ENCODE measurements at regions not wholly inside any gene's neighbourhood (a gene's known extent, or its start where the extent isn't known, plus 50 kb on each side); places are given as distances from the start of the nearest gene placed in this dataset.
"Not testable (repeated sequence)": the region's sequence is repeated elsewhere in the genome, so short reads cannot be mapped to it uniquely, and the experiment has no call there.

DNA sequence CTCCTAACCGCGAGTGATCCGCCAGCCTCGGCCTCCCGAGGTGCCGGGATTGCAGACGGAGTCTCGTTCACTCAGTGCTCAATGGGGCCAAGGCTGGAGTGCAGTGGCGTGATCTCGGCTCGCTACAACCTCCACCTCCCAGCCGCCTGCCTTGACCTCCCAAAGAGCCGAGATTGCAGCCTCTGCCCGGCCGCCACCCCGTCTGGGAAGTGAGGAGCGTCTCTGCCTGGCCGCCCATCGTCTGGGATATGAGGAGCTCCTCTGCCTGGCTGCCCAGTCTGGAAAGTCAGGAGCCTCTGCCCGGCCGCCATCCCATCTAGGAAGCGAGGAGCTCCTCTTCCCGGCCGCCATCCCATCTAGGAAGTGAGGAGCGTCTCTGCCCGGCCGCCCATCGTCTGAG, 58.8 kb upstream of the ANKRD30BL start:
- FAIRE-seq, result not testable (repeated sequence)

GRCh38 chr2:132221886-132222285, 60.1 kb upstream of the ANKRD30BL start:
- not testable (repeated sequence) for DNase-seq (ENCODE audit: insufficient read length, low spot score); FAIRE-seq

More for the DNA sequence above, 58.8 kb upstream of the ANKRD30BL start:
- DNase-seq (ENCODE audit: insufficient read length, low spot score), result not testable (repeated sequence)

- DNase-seq (ENCODE audit: insufficient read length, low spot score) (no peak), FAIRE-seq (no peak)
- TF ChIP-seq POLR2A (IDR thresholded peaks at IDR 0.05; ENCODE audit: low read depth, low read length), result no peak
These were observed 90.6 kb upstream of the ANKRD30BL start for GRCh38 chr2:132252191-132252893.

GRCh38 chr2:132252894-132253264, 91.1 kb upstream of the ANKRD30BL start:
- no peak for TF ChIP-seq POLR2A (IDR thresholded peaks at IDR 0.05; ENCODE audit: low read depth, low read length)
- no peak for DNase-seq (ENCODE audit: insufficient read length, low spot score)
- FAIRE-seq, result no peak

GRCh38 chr2:132253496-132254305, 91.9 kb upstream of the ANKRD30BL start:
- no peak for TF ChIP-seq POLR2A (IDR thresholded peaks at IDR 0.05; ENCODE audit: low read depth, low read length)
- no peak for FAIRE-seq
- DNase-seq (ENCODE audit: insufficient read length, low spot score), result no peak

DNA sequence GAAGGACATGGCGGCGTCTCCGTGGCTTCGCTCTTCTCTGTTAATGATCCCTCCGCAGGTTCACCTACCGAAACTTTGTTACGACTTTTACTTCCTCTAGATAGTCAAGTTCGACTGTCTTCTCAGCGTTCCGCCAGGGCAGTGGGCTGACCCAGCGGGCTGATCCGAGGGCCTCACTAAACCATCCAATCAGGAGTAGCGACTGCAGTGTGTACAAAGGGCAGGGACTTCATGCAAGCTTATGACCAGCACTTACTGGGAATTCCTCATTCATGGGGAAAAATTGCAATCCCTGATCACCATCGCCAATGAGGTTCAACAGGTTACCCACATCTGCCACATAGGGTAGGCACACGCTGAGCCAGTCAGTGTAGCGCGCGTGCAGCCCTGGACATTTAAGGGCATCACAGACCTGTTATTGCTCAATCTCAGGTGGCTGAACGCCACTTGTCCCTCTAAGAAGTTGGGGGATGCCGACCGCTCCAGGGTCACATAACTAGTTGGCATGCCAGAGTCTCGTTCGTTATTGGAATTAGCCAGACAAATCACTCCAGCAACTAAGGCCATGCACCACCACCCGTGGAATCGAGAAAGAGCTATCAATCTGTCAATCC, 92.7 kb upstream of the ANKRD30BL start:
- not testable (repeated sequence) for DNase-seq (ENCODE audit: insufficient read length, low spot score); FAIRE-seq

- FAIRE-seq (no peak), DNase-seq (ENCODE audit: insufficient read length, low spot score) (no peak)
- TF ChIP-seq POLR2A (IDR thresholded peaks at IDR 0.05; ENCODE audit: low read depth, low read length), result no peak
These were observed 94.0 kb upstream of the ANKRD30BL start for GRCh38 chr2:132255714-132256113.

- no peak for FAIRE-seq
These were observed 94.6 kb upstream of the ANKRD30BL start for GRCh38 chr2:132256251-132256902.

GRCh38 chr2:132256903-132257300, 95.2 kb upstream of the ANKRD30BL start:
- not testable (repeated sequence) for FAIRE-seq; DNase-seq (ENCODE audit: insufficient read length, low spot score)

More at GRCh38 chr2:132256251-132256902, 94.6 kb upstream of the ANKRD30BL start:
- DNase-seq (ENCODE audit: insufficient read length, low spot score), result no peak
- no peak for TF ChIP-seq POLR2A (IDR thresholded peaks at IDR 0.05; ENCODE audit: low read depth, low read length)

DNA sequence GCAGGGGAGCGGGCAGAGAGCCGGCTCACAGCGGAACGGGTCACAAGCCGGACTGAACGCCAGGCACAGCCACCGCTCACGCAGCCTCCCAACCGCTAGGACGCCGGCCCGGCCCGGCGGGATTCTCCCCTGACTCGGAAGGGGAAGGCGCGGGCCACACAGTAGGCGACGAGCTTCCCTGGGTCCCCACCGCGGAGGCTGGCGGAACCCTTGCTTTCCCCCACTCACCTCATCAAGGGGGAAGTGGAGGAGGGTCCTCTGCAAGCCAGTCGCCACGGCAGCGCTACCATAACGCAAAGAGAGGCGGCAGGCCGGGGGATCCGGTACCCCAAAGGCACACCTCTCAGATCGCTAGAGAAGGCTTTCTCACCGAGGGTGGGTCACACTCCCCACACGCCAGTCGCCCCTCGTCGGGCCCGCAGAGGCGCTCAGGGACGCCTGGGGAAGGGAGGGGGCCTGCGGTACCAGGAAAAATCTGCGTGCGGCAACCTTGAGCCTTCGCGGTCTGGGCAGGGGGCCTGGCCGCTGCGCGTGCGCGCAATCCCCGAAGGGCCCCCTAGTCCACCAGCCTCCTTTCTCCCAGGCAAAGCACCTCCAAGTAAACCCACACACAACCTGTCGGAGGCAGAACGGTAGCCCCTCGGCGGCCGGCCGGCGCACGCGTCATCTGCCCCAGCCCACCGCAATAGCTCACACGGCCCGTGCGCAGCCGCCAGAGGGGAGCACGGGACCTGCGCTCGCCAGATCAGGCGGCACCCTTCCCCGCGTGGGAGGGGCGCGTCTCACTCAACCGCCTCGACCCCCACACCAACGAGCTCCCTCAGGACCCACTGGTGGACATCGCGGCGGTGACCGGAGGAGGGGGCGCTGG, 95.8 kb upstream of the ANKRD30BL start:
- FAIRE-seq; DNase-seq (ENCODE audit: insufficient read length, low spot score): not testable (repeated sequence)

DNA sequence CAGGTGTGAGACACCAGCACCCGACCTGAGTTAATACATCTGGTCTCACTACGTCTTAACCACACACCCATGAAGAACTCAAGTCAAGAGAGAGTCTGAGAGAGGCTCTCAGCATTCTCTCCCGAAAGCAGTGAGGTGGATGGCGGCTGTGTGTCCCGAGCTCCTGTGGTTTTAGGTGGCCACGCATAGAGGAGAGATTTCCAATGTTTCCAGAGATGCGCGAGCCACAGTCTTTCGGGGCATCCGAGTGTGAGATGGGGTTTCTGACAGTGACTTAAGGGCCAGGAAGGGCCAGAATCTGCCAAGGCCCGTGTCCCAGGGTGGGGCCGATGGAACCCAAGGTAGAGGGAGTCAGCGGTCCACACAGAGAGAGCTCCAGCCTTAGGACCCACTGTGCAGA, 97.5 kb upstream of the ANKRD30BL start:
- not testable (repeated sequence) for FAIRE-seq; DNase-seq (ENCODE audit: insufficient read length, low spot score)

GRCh38 chr2:132265595-132265994, 103.8 kb upstream of the ANKRD30BL start:
- FAIRE-seq; DNase-seq (ENCODE audit: insufficient read length, low spot score): not testable (repeated sequence)

- no peak for FAIRE-seq
- no peak for DNase-seq (ENCODE audit: insufficient read length, low spot score)
- TF ChIP-seq POLR2A (IDR thresholded peaks at IDR 0.05; ENCODE audit: low read depth, low read length), result no peak
These were observed 105.3 kb upstream of the ANKRD30BL start for GRCh38 chr2:132267105-132267497.

DNA sequence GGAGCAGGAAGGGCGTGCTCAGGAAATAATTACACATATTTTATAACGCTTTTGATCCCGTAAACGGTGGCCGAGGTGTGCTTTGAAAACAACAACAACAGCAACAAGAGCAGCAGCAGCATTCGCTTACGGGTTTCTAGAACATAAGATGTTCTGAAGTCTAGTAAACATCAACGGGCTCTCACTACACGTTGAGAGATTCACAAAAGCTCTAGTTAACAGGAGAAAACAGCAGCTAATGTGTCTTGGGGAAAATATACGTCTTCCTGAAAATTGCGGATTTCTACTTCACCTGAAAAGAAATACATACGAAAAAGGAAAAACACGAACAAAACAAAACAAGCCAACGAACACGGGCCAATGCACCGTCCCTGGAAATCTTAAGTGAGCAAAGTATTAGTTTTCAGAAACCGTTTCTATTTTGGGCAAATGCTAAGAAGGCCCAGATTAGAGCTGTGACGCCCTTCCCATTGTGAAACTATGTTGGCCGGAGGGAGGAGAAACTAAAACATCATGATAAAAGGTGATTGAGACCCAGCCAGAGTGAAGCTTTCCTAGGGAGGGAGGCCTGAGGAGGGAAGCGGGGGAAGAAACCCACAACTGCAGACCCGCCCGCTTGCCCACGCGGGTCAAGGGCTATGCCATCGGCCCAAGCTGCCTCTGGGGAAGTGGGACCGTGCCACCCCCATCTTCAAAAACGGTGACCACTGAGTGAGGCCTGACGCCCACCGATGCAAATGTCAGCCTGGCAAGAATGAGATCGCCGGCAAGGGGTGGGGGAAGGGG, 105.9 kb upstream of the ANKRD30BL start:
- not testable (repeated sequence) for DNase-seq (ENCODE audit: insufficient read length, low spot score); FAIRE-seq

GRCh38 chr2:132268284-132268976, 106.7 kb upstream of the ANKRD30BL start:
- not testable (repeated sequence) for FAIRE-seq; DNase-seq (ENCODE audit: insufficient read length, low spot score)
